SK-N-SH (cell line): ENCODE measurements at regions not wholly inside any gene's neighbourhood (a gene's known extent, or its start where the extent isn't known, plus 50 kb on each side); places are given as distances from the start of the nearest gene placed in this dataset.
"Not testable (repeated sequence)": the region's sequence is repeated elsewhere in the genome, so short reads cannot be mapped to it uniquely, and the experiment has no call there.

Source experiments
- CTCF ChIA-PET: fragments of 300-600, 350-600 bp; formaldehyde crosslinking; extraction: SDS; loops from one replicate; lab custom pipeline; 2021; lab: Yijun Ruan, JAX
- POLR2A ChIA-PET: fragments of 350-600 bp; sonication (Branson Sonifier 250); formaldehyde crosslinking; extraction: SDS; loops from one replicate; lab custom pipeline; 2020; ENCODE audit warnings: antibody characterized with exemption, inconsistent platforms; lab: Yijun Ruan, JAX
- DNase-seq: peaks from one replicate; pipeline ENCODE4 v3.0.0; 2012
- H2AFZ ChIP-seq: fragments of 200-600 bp; sonication (generic); 2 replicates; pipeline ENCODE4 v1.8.1; 2016; ENCODE audit warnings: antibody characterized with exemption, mild to moderate bottlenecking, low read depth
- H3F3A ChIP-seq: fragments of 200-600 bp; sonication (generic); replicated peaks from 2 replicates; pipeline ENCODE3; 2016; ENCODE audit warnings: antibody characterized with exemption, mild to moderate bottlenecking; ENCODE audit not compliant: insufficient read depth
- H3K27ac ChIP-seq, 2 experiments: fragments of 200-500 bp in 1 of 2; fragments of 200-600 bp in 1 of 2; sonication (Bioruptor generic) in 1 of 2; sonication (generic), shearing (Covaris generic) in 1 of 2; 2 replicates each; pipeline versions ENCODE4 v1.5.1 to v1.6.1; 2014 to 2016; ENCODE audit warnings: low read depth in 2 of 2, inconsistent platforms in 1 of 2, low read length in 1 of 2, mild to moderate bottlenecking in 1 of 2, mixed read lengths in 1 of 2
- H3K27me3 ChIP-seq: fragments of 200-600 bp; sonication (generic), shearing (Covaris generic); 2 replicates; pipeline ENCODE4 v1.6.1; 2016; ENCODE audit warnings: mixed run types; ENCODE audit not compliant: insufficient read depth
- H3K36me3 ChIP-seq, 2 experiments: fragments of 200-500 bp in 1 of 2; fragments of 200-600 bp in 1 of 2; sonication (Bioruptor generic) in 1 of 2; sonication (generic) in 1 of 2; replicated peaks in 1 of 2; 2 replicates each; pipeline versions ENCODE3 to v1.5.1; 2014 to 2016; ENCODE audit warnings: low read length in 1 of 2, mild to moderate bottlenecking in 1 of 2; ENCODE audit not compliant: insufficient read depth in 2 of 2, control insufficient read depth in 1 of 2
- H3K4me1 ChIP-seq, 2 experiments: fragments of 200-500 bp in 1 of 2; fragments of 200-600 bp in 1 of 2; sonication (Bioruptor generic) in 1 of 2; sonication (generic), shearing (Covaris generic) in 1 of 2; 2 replicates each; pipeline versions ENCODE4 v1.5.1 to v1.6.1; 2014 to 2016; ENCODE audit warnings: low read depth in 1 of 2, low read length in 1 of 2, mixed run types in 1 of 2; ENCODE audit not compliant: insufficient read depth in 2 of 2, control insufficient read depth in 1 of 2
- H3K4me2 ChIP-seq: fragments of 200-600 bp; sonication (generic), shearing (Covaris generic); 2 replicates; pipeline ENCODE4 v1.6.1; 2017; ENCODE audit warnings: mixed run types
- H3K4me3 ChIP-seq, 2 experiments: fragments of 200-500 bp in 1 of 2; fragments of 200-600 bp in 1 of 2; sonication (Bioruptor generic) in 1 of 2; sonication (generic), shearing (Covaris generic) in 1 of 2; 2 replicates each; pipeline versions ENCODE4 v1.5.1 to v1.8.1; 2014 to 2016; ENCODE audit warnings: low read depth in 2 of 2, inconsistent platforms in 1 of 2, low read length in 1 of 2, mild to moderate bottlenecking in 1 of 2, mixed read lengths in 1 of 2, moderate library complexity in 1 of 2
- H3K79me2 ChIP-seq: fragments of 200-600 bp; sonication (generic); 2 replicates; pipeline ENCODE4 v1.8.1; 2017; ENCODE audit warnings: mild to moderate bottlenecking; ENCODE audit not compliant: insufficient read depth
- H3K9ac ChIP-seq: fragments of 200-600 bp; sonication (generic); 2 replicates; pipeline ENCODE4 v1.6.1; 2017; ENCODE audit warnings: mixed run types
- H3K9me2 ChIP-seq: fragments of 200-600 bp; sonication (generic); 2 replicates; pipeline ENCODE4 v1.6.1; 2017; ENCODE audit warnings: mixed run types
- H3K9me3 ChIP-seq: fragments of 200-600 bp; sonication (generic); 2 replicates; pipeline ENCODE4 v1.6.1; 2017; ENCODE audit warnings: mixed run types, mild to moderate bottlenecking, moderate library complexity
- H4K20me1 ChIP-seq: fragments of 200-600 bp; sonication (generic); 2 replicates; pipeline ENCODE4 v1.6.1; 2017; ENCODE audit warnings: mild to moderate bottlenecking, mixed run types; ENCODE audit not compliant: insufficient read depth
- FOSL2 ChIP-seq: IDR thresholded peaks from 2 replicates; pipeline ENCODE4 v1.4.0; 2012; ENCODE audit warnings: low read depth, mild to moderate bottlenecking, moderate library complexity, borderline replicate concordance
- MXI1 ChIP-seq: IDR thresholded peaks from 2 replicates; pipeline ENCODE4 v1.6.1; 2012; ENCODE audit warnings: mild to moderate bottlenecking, low read depth, low read length, improper control_type of control experiment
- NFIC ChIP-seq: IDR thresholded peaks from 2 replicates; pipeline ENCODE4 v1.4.0; 2012; ENCODE audit warnings: borderline replicate concordance
- POLR2AphosphoS5 ChIP-seq: IDR thresholded peaks from 2 replicates; pipeline ENCODE4 v1.6.1; 2012; ENCODE audit warnings: low read depth, low read length
- RCOR1 ChIP-seq: fragments of 150-350 bp; IDR thresholded peaks from 2 replicates; pipeline ENCODE4 v1.6.1; 2017; ENCODE audit warnings: antibody characterized with exemption, low read length
- REST ChIP-seq: IDR thresholded peaks from 2 replicates; pipeline ENCODE4 v1.6.1; 2012; ENCODE audit warnings: mild to moderate bottlenecking, low read depth, low read length, moderate library complexity
- RFX5 ChIP-seq: IDR thresholded peaks from 2 replicates; pipeline ENCODE4 v1.6.1; 2012; ENCODE audit warnings: mild to moderate bottlenecking, improper control_type of control experiment, low read length
- TEAD4 ChIP-seq: IDR thresholded peaks from 2 replicates; pipeline ENCODE4 v1.4.0; 2012; ENCODE audit warnings: mild to moderate bottlenecking, borderline replicate concordance; ENCODE audit not compliant: insufficient read depth
- WGBS: methylation state at CpG from one replicate; pipeline ENCODE4 v1.1.6; 2017; ENCODE audit warnings: low lambda C conversion rate; 5-methylcytosine and 5-hydroxymethylcytosine counted together
- TF ChIP-seq, protein P1 (sequence below): IDR thresholded peaks from 2 replicates; pipeline ENCODE4 v1.4.0; 2012; ENCODE audit warnings: low read depth, borderline replicate concordance
- TF ChIP-seq, protein P2 (sequence below): IDR thresholded peaks from 2 replicates; pipeline ENCODE4 v1.4.0; 2012; ENCODE audit warnings: low read depth

- TF ChIP-seq REST (no peak), FOSL2 (no peak)
- TF ChIP-seq, protein P1, sequence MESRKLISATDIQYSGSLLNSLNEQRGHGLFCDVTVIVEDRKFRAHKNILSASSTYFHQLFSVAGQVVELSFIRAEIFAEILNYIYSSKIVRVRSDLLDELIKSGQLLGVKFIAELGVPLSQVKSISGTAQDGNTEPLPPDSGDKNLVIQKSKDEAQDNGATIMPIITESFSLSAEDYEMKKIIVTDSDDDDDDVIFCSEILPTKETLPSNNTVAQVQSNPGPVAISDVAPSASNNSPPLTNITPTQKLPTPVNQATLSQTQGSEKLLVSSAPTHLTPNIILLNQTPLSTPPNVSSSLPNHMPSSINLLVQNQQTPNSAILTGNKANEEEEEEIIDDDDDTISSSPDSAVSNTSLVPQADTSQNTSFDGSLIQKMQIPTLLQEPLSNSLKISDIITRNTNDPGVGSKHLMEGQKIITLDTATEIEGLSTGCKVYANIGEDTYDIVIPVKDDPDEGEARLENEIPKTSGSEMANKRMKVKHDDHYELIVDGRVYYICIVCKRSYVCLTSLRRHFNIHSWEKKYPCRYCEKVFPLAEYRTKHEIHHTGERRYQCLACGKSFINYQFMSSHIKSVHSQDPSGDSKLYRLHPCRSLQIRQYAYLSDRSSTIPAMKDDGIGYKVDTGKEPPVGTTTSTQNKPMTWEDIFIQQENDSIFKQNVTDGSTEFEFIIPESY = no peak
Observed at GRCh38 chr13:44800626-44801025, 188.6 kb downstream of the NUFIP1 start (continued).

- DNase-seq = no peak
- H3K4me2 ChIP-seq = no peak overlapping the region
- H4K20me1 ChIP-seq = no peaks in the 10 kb centered on the region
- ChIA-PET POLR2A (no interaction called here), CTCF (interaction anchor here (1.0 kb wide), 1 partner anchor 21 kb away, joined by 3 read pairs; no protein-coding TSS in a partner anchor)
- H3K4me1 ChIP-seq = peaks cover 0 to 8% of the 10 kb centered on the region in 2 experiments; a peak in 1 of 4 replicates
- H3K9me3 ChIP-seq = no peaks in the 10 kb centered on the region
- no peaks in the 10 kb centered on the region for H3K27me3 ChIP-seq
- H3K4me3 ChIP-seq = no peak overlapping the region
- no peak overlapping the region for H3K9ac ChIP-seq
- no peaks in the 10 kb centered on the region for H3K9me2 ChIP-seq
- no peak overlapping the region for H3K27ac ChIP-seq
- no peak overlapping the region for H2AFZ ChIP-seq
- H3K79me2 ChIP-seq = no peaks in the 10 kb centered on the region
- no peaks in the 10 kb centered on the region for H3K36me3 ChIP-seq
- WGBS = 79% methylated on average over 2 of the region's 2 CpGs
- TF ChIP-seq RCOR1 (no peak), NFIC (no peak)
- H3F3A ChIP-seq = no peaks in the 10 kb centered on the region
Observed at GRCh38 chr13:44797685-44798084, 191.6 kb downstream of the NUFIP1 start.

GRCh38 chr13:44796597-44797490, 192.4 kb downstream of the NUFIP1 start:
- no peak for DNase-seq
- Histone ChIP-seq H3K9me2 (no peaks in the 10 kb centered on the region), H3F3A (no peaks in the 10 kb centered on the region), H2AFZ (no peak overlapping the region), H3K4me2 (no peak overlapping the region), H3K4me3 (no peak overlapping the region), H3K9ac (no peak overlapping the region), H4K20me1 (no peaks in the 10 kb centered on the region), H3K27me3 (no peaks in the 10 kb centered on the region), H3K9me3 (no peaks in the 10 kb centered on the region), H3K36me3 (no peaks in the 10 kb centered on the region), H3K4me1 (0 out of 4 replicates have a peak, but pooled peaks cover 0 to under 1% of the 10 kb centered on the region in 2 experiments)
- POLR2A ChIA-PET = no interaction called here
- TF ChIP-seq RFX5 (no peak), MXI1 (no peak), POLR2AphosphoS5 (no peak), TEAD4 (no peak), NFIC (no peak)
- TF ChIP-seq, protein P2, sequence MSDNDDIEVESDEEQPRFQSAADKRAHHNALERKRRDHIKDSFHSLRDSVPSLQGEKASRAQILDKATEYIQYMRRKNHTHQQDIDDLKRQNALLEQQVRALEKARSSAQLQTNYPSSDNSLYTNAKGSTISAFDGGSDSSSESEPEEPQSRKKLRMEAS = no peak
- TF ChIP-seq, all 33 proteins: peak for 0
- H3K79me2 ChIP-seq = no peaks in the 10 kb centered on the region
- H3K27ac ChIP-seq = no peak overlapping the region
- CTCF ChIA-PET = interaction anchor here (1.0 kb wide), 2 partner anchors 20 to 22 kb away, joined by 3 read pairs; no protein-coding TSS in a partner anchor
- WGBS = 85% methylated on average over 5 of the region's 5 CpGs

DNA sequence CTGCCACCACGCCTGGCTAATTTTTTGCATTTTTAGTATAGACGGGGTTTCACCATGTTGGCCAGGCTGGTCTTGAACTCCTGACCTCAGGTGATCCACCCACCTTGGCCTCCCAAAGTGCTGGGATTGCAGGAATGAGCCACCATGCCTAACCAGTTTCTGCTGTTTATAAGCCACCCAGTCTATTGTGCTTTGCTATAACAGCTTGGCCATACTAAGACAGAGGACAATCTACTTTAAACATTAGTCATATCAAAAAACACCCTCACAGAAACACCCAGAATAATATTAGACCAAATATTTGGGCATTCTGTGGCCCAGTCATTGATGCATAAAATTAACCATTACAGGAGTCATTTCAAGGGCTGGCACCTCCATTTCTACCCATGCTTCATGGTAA, 193.2 kb downstream of the NUFIP1 start:
- H3K4me2 ChIP-seq, H3K9ac ChIP-seq, H3K79me2 ChIP-seq, H3K4me3 ChIP-seq, H3F3A ChIP-seq, H3K9me3 ChIP-seq, H3K4me1 ChIP-seq, H3K27ac ChIP-seq, POLR2A ChIA-PET, DNase-seq, H3K27me3 ChIP-seq, H4K20me1 ChIP-seq, H3K9me2 ChIP-seq, H3K36me3 ChIP-seq, H2AFZ ChIP-seq: not testable (repeated sequence)
- WGBS = 100% methylated on average over 2 of the region's 2 CpGs
- CTCF ChIA-PET = interaction anchor here (1.0 kb wide), 1 partner anchor 21 kb away, joined by 3 read pairs; no protein-coding TSS in a partner anchor
